Osteoblast (primary cell): ENCODE measurements at regions not wholly inside any gene's neighbourhood (a gene's known extent, or its start where the extent isn't known, plus 50 kb on each side); places are given as distances from the start of the nearest gene placed in this dataset.

Source experiments
- DNase-seq: peaks from one replicate; pipeline ENCODE4 v3.0.0; 2011; ENCODE audit warnings: low spot score, mixed read lengths; ENCODE audit not compliant: insufficient read length; ENCODE audit errors: missing footprints
- H2AFZ ChIP-seq: 2 replicates; pipeline ENCODE4 v1.6.0; 2011; ENCODE audit warnings: mild to moderate bottlenecking, low read length
- H3K27ac ChIP-seq: 2 replicates; pipeline ENCODE4 v1.5.1; 2011; ENCODE audit warnings: mild to moderate bottlenecking, low read depth, low read length, moderate library complexity
- H3K27me3 ChIP-seq: 2 replicates; pipeline ENCODE4 v1.6.0; 2012; ENCODE audit warnings: mild to moderate bottlenecking, control low read depth, inconsistent platforms, low read length, moderate library complexity; ENCODE audit not compliant: insufficient read depth
- H3K36me3 ChIP-seq: 2 replicates; pipeline ENCODE4 v1.5.1; 2011; ENCODE audit warnings: mild to moderate bottlenecking, low read length, control low read depth, moderate library complexity; ENCODE audit not compliant: insufficient read depth
- H3K4me1 ChIP-seq: 2 replicates; pipeline ENCODE4 v1.5.1; 2011; ENCODE audit warnings: mild to moderate bottlenecking, low read length, control low read depth, moderate library complexity; ENCODE audit not compliant: insufficient read depth
- H3K4me2 ChIP-seq: 2 replicates; pipeline ENCODE4 v1.6.0; 2011; ENCODE audit warnings: mild to moderate bottlenecking, low read length; ENCODE audit not compliant: insufficient read depth
- H3K4me3 ChIP-seq: fragments of 200-600 bp; sonication (generic); 3 replicates; pipeline ENCODE4 v1.5.1; 2012; ENCODE audit warnings: mild to moderate bottlenecking, low read length, inconsistent platforms; ENCODE audit not compliant: insufficient read depth
- H3K79me2 ChIP-seq: 2 replicates; pipeline ENCODE4 v1.6.0; 2012; ENCODE audit warnings: mild to moderate bottlenecking, low read length, control low read depth, inconsistent platforms; ENCODE audit not compliant: insufficient read depth
- H3K9me3 ChIP-seq: 2 replicates; pipeline ENCODE4 v1.5.1; 2011; ENCODE audit warnings: low read depth, low read length, control low read depth
- H4K20me1 ChIP-seq: 2 replicates; pipeline ENCODE4 v1.6.0; 2012; ENCODE audit warnings: mild to moderate bottlenecking, low read length, control low read depth; ENCODE audit not compliant: insufficient read depth
- TF ChIP-seq, protein P1 (sequence below): IDR thresholded peaks from 2 replicates; pipeline ENCODE4 v1.5.1; 2011; ENCODE audit warnings: mild to moderate bottlenecking, low read depth, low read length, moderate library complexity; ENCODE audit errors: extremely low read depth

DNA sequence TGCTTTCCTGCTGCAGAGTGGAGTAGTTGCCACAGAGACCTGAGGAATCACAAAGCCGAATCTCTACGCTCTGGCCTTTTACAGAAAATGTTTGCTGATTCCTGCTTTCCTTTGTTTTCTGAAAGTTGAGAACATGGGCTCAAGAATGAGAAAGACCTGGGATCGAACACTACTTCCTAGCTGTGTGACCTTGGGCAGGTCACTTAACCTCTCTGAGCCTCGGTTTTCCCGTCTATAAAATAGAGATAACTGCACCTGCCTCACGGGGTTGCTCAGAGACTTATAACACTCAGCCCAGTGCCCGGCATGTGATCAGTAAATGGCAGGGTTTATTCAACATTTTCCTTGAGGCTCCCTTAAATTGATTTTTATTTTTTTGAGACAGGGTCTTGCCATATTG lies 70.9 kb upstream of the ALX4 start:
- no peak overlapping the region for H2AFZ ChIP-seq
- no peaks in the 10 kb centered on the region for H3K9me3 ChIP-seq
- TF ChIP-seq, protein P1, sequence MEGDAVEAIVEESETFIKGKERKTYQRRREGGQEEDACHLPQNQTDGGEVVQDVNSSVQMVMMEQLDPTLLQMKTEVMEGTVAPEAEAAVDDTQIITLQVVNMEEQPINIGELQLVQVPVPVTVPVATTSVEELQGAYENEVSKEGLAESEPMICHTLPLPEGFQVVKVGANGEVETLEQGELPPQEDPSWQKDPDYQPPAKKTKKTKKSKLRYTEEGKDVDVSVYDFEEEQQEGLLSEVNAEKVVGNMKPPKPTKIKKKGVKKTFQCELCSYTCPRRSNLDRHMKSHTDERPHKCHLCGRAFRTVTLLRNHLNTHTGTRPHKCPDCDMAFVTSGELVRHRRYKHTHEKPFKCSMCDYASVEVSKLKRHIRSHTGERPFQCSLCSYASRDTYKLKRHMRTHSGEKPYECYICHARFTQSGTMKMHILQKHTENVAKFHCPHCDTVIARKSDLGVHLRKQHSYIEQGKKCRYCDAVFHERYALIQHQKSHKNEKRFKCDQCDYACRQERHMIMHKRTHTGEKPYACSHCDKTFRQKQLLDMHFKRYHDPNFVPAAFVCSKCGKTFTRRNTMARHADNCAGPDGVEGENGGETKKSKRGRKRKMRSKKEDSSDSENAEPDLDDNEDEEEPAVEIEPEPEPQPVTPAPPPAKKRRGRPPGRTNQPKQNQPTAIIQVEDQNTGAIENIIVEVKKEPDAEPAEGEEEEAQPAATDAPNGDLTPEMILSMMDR, result no peak
- no peaks in the 10 kb centered on the region for H3K4me1 ChIP-seq
- no peaks in the 10 kb centered on the region for H4K20me1 ChIP-seq
- no peak overlapping the region for H3K4me3 ChIP-seq
- H3K4me2 ChIP-seq, result no peak overlapping the region
- no peak for DNase-seq
- no peaks in the 10 kb centered on the region for H3K36me3 ChIP-seq
- H3K27me3 ChIP-seq, result peaks cover 21% of the 10 kb centered on the region
- H3K79me2 ChIP-seq, result no peaks in the 10 kb centered on the region
- no peak overlapping the region for H3K27ac ChIP-seq

DNA sequence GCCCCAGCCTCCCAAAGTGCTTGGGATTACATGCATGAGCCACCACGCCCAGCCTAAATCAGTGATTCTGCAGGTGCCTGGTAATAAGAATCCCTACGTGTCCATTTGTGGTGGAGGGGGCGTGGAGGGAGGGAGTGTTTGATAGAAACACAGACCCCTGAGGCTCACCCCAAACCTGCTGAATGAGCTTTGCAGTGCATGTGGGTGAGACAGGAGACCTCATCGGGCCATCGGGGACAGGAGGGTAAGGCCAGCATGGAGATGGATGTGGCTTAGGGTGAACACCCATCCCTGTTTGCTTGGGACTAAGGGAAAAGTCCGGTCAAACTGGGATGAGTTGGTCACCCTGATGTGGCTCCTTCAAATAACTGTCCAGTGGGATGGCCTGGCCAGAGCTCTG lies 71.3 kb upstream of the ALX4 start:
- no peak overlapping the region for H2AFZ ChIP-seq
- no peak overlapping the region for H3K4me3 ChIP-seq
- no peak for DNase-seq
- no peaks in the 10 kb centered on the region for H3K9me3 ChIP-seq
- H3K27ac ChIP-seq, result no peak overlapping the region
- H3K79me2 ChIP-seq, result no peaks in the 10 kb centered on the region
- H3K36me3 ChIP-seq, result no peaks in the 10 kb centered on the region
- peaks cover 20% of the 10 kb centered on the region for H3K27me3 ChIP-seq
- TF ChIP-seq, protein P1, result no peak
- H3K4me1 ChIP-seq, result no peaks in the 10 kb centered on the region
- H3K4me2 ChIP-seq, result no peak overlapping the region
- H4K20me1 ChIP-seq, result no peaks in the 10 kb centered on the region

DNA sequence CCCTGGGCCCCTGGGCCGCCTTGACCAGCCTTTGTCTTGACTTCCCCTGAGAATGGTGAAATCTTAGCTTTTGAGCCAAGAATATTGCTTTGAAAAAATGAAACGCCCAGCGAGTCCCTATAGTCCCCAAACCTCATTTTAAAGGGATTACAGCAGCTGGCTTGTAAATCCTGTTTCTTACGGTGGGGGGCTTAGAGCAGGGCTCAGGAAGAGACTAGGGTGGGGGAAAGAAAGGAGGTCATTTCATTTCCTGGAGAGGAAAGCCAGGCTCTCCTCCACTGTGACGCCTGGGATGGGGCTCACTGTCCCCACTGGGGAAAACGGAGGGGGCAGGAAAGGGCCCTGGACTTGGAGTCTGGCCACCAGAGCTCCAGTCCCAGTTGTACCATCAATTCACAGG lies 72.2 kb upstream of the ALX4 start:
- TF ChIP-seq, protein P1, result no peak
- Histone ChIP-seq H3K4me1 (no peaks in the 10 kb centered on the region), H3K9me3 (no peaks in the 10 kb centered on the region), H3K4me2 (no peak overlapping the region), H3K36me3 (no peaks in the 10 kb centered on the region), H3K4me3 (no peak overlapping the region), H3K27me3 (peaks cover 22% of the 10 kb centered on the region), H3K79me2 (no peaks in the 10 kb centered on the region), H2AFZ (no peak overlapping the region), H3K27ac (no peak overlapping the region), H4K20me1 (no peaks in the 10 kb centered on the region)
- no peak for DNase-seq

DNA sequence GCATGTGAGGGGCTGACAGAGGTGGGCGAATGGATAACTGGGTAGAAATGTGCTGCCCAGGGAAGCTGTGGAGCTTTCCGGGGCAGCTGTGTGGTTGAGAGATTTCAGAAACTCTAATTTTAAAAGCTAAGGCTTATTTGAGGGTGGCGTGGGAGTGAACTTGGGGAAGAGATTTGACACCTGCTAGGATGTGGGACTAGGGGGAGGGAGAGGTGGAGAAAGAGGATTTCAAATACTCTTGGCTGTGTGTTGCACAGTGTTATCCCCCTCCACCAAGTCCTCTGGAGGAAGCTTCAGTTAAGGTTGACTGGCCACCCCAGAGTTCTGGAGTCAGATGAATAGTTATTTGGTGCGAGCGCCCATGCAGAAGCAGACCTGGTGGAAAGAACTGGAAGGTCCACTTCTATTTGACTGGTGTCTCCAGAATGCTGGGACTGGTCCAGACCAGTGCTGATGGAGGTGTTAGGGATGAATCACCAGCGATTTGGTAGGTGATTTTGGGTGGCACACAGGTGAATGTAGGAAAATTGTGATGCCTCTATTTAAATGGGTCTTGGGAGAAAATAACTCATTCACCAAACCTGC lies 72.8 kb upstream of the ALX4 start:
- Histone ChIP-seq H2AFZ (no peak overlapping the region), H3K36me3 (no peaks in the 10 kb centered on the region), H3K27ac (no peak overlapping the region), H3K27me3 (peaks cover 25% of the 10 kb centered on the region), H3K79me2 (no peaks in the 10 kb centered on the region), H3K4me3 (no peak overlapping the region), H3K9me3 (no peaks in the 10 kb centered on the region), H3K4me2 (no peak overlapping the region), H4K20me1 (no peaks in the 10 kb centered on the region), H3K4me1 (no peaks in the 10 kb centered on the region)
- no peak for DNase-seq
- TF ChIP-seq, protein P1, result no peak
